Dendritic cell treated with granulocyte-macrophage colony-stimulating factor and Interleukin-4, amounts not matched to agents 40 ng/mL and 50 ng/mL, for 4 days (primary cell): ENCODE measurements at regions not wholly inside any gene's neighbourhood (a gene's known extent, or its start where the extent isn't known, plus 50 kb on each side); places are given as distances from the start of the nearest gene placed in this dataset.

Experiments used
- H3K27ac Mint-ChIP-seq: one replicate; pipeline ENCODE4 v1.8.0; 2022; ENCODE audit warnings: mild to moderate bottlenecking, mixed read lengths
- H3K27me3 Mint-ChIP-seq: one replicate; pipeline ENCODE4 v1.8.0; 2022; ENCODE audit warnings: mild to moderate bottlenecking, mixed read lengths
- H3K36me3 Mint-ChIP-seq: one replicate; pipeline ENCODE4 v1.8.0; 2022; ENCODE audit warnings: low read depth, mixed read lengths
- H3K4me1 Mint-ChIP-seq: one replicate; pipeline ENCODE4 v1.8.0; 2022; ENCODE audit warnings: low read depth, mixed read lengths
- H3K4me3 Mint-ChIP-seq: one replicate; pipeline ENCODE4 v1.8.0; 2022; ENCODE audit warnings: mild to moderate bottlenecking, moderate library complexity, mixed read lengths
- H3K9me3 Mint-ChIP-seq: one replicate; pipeline ENCODE4 v1.8.0; 2022; ENCODE audit warnings: mixed read lengths
- intact Hi-C: fragments of 100-400 bp; cut with micrococcal nuclease; formaldehyde crosslinking; loops from one replicate; pipeline ENCODE4 v1.15.0; 2022

GRCh38 chr1:39116860-39117728, 87.4 kb upstream of the MACF1 start:
- no peak overlapping the region for H3K27ac Mint-ChIP-seq
- H3K4me3 Mint-ChIP-seq: no peak overlapping the region
- no peaks in the 10 kb centered on the region for H3K9me3 Mint-ChIP-seq
- H3K36me3 Mint-ChIP-seq: peaks cover 19% of the 10 kb centered on the region
- H3K4me1 Mint-ChIP-seq: peaks cover 18% of the 10 kb centered on the region
- H3K27me3 Mint-ChIP-seq: peaks cover 2% of the 10 kb centered on the region
- intact Hi-C loops: no loop called here

DNA sequence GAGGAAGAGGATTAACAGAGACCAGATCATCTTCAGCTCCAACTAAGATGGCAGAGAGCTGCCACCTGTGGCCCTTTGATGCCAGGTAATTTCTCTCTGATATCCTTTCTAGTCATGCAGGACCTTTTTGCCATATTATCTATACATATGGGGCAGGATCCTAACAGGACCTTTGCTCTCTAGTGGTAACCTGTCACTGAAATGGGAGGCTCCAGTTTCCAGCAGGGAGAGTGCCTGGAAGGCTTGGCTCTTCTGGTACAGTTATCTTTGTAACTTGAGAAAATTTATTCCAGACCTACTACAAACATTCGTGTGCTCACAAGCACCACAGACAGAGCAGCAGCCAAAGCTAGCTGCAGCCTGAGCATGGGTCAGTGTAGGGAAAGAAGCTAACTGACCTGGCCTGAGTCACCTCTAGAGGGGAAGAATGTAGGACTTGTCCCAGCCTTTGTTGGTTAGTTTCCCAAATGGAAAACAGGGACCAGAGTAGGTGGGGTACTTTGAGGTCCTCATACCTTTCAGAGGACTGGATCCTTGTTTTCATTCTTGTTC, 86.5 kb upstream of the MACF1 start:
- intact Hi-C loops: no loop called here
- no peak overlapping the region for H3K27ac Mint-ChIP-seq
- peaks cover 13% of the 10 kb centered on the region for H3K4me1 Mint-ChIP-seq
- no peak overlapping the region for H3K4me3 Mint-ChIP-seq
- H3K9me3 Mint-ChIP-seq: no peaks in the 10 kb centered on the region
- peaks cover 24% of the 10 kb centered on the region for H3K36me3 Mint-ChIP-seq
- no peaks in the 10 kb centered on the region for H3K27me3 Mint-ChIP-seq

DNA sequence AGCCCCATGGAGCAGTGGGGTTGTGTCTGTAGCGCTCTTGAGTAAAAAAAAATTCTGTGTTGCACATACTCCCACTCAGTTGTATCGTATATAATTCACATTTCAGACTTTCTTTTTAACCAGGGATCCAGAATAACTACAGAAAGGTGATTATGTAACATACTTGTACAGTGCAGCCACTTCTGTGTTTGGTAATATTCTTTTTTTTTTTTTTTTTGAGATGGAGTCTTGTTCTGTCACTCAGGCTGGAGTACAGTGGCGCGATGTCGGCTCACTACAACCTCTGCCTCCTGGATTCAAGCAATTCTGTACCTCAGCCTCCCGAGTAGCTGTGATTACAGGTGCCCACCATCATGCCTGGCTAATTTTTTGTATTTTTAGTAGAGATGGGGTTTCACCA, 82.4 kb upstream of the MACF1 start:
- Mint-ChIP-seq H3K27ac (no peak overlapping the region), H3K9me3 (no peaks in the 10 kb centered on the region), H3K27me3 (no peaks in the 10 kb centered on the region), H3K36me3 (peaks cover 42% of the 10 kb centered on the region), H3K4me3 (no peak overlapping the region), H3K4me1 (peaks cover 11% of the 10 kb centered on the region)
- intact Hi-C loops: no loop called here

GRCh38 chr1:39124282-39124681, 80.2 kb upstream of the MACF1 start:
- Mint-ChIP-seq H3K4me3 (no peak overlapping the region), H3K27ac (no peak overlapping the region), H3K36me3 (peaks cover 50% of the 10 kb centered on the region), H3K4me1 (peaks cover 11% of the 10 kb centered on the region), H3K27me3 (no peaks in the 10 kb centered on the region), H3K9me3 (no peaks in the 10 kb centered on the region)
- intact Hi-C loops: no loop called here

- no peak overlapping the region for H3K27ac Mint-ChIP-seq
- peaks cover 34% of the 10 kb centered on the region for H3K36me3 Mint-ChIP-seq
- H3K4me1 Mint-ChIP-seq: peaks cover 32% of the 10 kb centered on the region
- intact Hi-C loops: no loop called here
- H3K9me3 Mint-ChIP-seq: no peaks in the 10 kb centered on the region
- H3K27me3 Mint-ChIP-seq: no peaks in the 10 kb centered on the region
- H3K4me3 Mint-ChIP-seq: no peak overlapping the region
Observed at GRCh38 chr1:39127513-39127912, 77.0 kb upstream of the MACF1 start.

DNA sequence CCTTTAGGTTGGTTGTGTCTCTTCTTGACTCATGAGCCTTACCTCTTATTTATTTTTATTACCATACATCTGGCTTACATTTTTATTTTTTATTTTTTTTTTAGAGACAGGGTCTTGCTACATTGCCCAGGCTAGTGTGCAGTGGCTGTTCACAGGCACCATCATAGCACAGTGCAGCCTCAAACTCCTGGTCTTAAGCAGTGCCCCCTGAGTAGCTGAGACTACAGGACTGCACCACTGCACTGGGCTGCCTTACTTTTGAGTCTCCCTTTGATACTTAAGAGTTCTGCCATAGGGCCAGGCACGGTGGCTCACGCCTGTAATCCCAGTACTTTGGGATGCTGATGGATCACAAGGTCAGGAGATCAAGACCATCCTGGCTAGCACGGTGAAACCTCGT, 76.4 kb upstream of the MACF1 start:
- H3K27ac Mint-ChIP-seq: no peak overlapping the region
- H3K4me3 Mint-ChIP-seq: no peak overlapping the region
- intact Hi-C loops: no loop called here

DNA sequence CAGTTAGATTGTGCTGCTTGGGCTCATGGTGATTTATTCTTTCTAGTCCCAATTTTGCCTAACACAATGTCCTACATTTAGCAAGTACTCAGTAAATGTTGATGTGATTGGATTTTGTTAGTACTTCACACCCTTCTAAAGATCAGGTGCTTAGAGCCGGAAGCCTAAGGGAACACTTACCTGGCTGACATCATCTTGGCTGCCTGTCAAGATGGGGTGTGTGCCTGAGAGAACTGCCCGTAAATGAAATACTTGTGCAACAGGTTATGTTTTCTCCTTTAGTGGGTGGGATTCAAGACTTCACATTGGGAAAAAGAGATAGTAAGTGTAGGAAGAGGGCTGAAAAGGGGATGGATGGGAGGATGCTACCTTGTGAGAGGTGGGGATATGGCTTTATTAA, 75.5 kb upstream of the MACF1 start:
- Mint-ChIP-seq H3K4me1 (peaks cover 40% of the 10 kb centered on the region), H3K9me3 (no peaks in the 10 kb centered on the region), H3K27me3 (no peaks in the 10 kb centered on the region), H3K36me3 (peaks cover 27% of the 10 kb centered on the region), H3K27ac (no peak overlapping the region), H3K4me3 (no peak overlapping the region)
- intact Hi-C loops: no loop called here

More for the DNA sequence above, 76.4 kb upstream of the MACF1 start:
- Mint-ChIP-seq H3K36me3 (peaks cover 28% of the 10 kb centered on the region), H3K4me1 (peaks cover 38% of the 10 kb centered on the region), H3K27me3 (no peaks in the 10 kb centered on the region), H3K9me3 (no peaks in the 10 kb centered on the region)

- intact Hi-C loops: no loop called here
- Mint-ChIP-seq H3K27me3 (no peaks in the 10 kb centered on the region), H3K9me3 (no peaks in the 10 kb centered on the region), H3K27ac (no peak overlapping the region), H3K4me3 (no peak overlapping the region), H3K4me1 (peaks cover 40% of the 10 kb centered on the region), H3K36me3 (peaks cover 27% of the 10 kb centered on the region)
Observed at GRCh38 chr1:39129514-39129913, 75.0 kb upstream of the MACF1 start.

- no peaks in the 10 kb centered on the region for H3K27me3 Mint-ChIP-seq
- peaks cover 35% of the 10 kb centered on the region for H3K4me1 Mint-ChIP-seq
- intact Hi-C loops: no loop called here
- H3K27ac Mint-ChIP-seq: no peak overlapping the region
- no peak overlapping the region for H3K4me3 Mint-ChIP-seq
- H3K36me3 Mint-ChIP-seq: peaks cover 20% of the 10 kb centered on the region
- H3K9me3 Mint-ChIP-seq: no peaks in the 10 kb centered on the region
Observed at GRCh38 chr1:39130325-39130724, 74.2 kb upstream of the MACF1 start.

DNA sequence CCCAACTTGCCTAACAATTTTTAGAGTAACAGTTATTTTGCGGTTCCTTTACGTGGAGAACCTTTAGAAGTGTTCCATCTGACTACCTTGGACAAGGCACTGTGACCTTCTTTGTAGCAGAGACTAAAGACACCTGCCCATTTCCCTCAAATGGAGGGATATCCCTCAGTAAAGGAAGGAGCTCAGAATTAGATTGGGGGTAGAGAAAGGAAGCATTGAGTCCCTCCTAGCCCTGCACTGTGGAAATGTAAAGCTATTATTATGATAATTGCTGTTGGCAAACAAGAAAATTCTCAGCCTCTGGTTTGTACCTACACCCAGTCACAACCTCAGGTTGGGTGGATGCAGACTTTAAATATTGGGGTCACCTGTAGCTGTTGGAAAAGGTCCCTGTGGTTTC, 72.6 kb upstream of the MACF1 start:
- Mint-ChIP-seq H3K36me3 (peaks cover 7% of the 10 kb centered on the region), H3K9me3 (no peaks in the 10 kb centered on the region), H3K4me3 (no peak overlapping the region), H3K27ac (no peak overlapping the region), H3K4me1 (peaks cover 35% of the 10 kb centered on the region), H3K27me3 (no peaks in the 10 kb centered on the region)
- intact Hi-C loops: no loop called here

DNA sequence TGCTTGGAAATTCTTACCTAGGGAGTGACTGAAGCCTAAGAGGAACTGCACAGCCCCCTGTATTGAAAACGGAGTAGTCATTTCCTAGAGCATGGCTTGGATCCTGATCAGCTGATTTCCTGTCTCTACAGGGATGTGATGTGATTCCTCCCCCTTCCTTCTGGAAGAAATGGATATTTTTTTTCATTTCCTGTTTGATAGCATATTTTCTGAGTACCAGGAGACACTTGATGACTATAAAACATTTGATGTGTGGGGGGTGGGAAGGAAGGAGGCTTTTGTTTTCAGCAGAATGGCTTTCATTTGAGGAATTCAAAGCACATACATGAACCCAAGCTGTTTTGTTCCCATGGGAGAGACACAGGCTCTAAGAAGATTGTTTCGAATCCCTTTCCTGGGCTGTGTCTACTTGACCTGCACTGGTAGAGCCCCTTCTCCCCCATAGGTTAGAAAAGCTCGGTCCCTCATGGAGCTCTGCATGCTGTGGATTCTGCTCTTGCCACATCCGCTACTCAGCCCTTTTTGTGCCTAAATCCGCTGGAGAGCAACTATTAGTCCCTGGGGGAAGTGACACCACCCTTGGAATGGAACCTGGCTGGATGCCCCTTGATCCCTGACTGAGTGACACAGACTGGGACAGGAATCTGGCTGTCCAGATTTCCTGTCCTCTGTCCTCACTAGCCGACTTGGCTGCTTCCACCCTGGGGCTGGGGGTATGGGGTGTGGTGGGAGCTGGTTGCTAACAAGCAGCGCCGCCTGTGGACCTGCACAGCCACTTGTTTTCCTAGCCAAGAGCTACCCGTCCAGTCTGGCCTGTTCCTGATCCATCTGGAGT, 71.8 kb upstream of the MACF1 start:
- Mint-ChIP-seq H3K36me3 (peaks cover 7% of the 10 kb centered on the region), H3K27me3 (no peaks in the 10 kb centered on the region), H3K4me1 (peaks cover 35% of the 10 kb centered on the region), H3K9me3 (no peaks in the 10 kb centered on the region), H3K4me3 (no peak overlapping the region), H3K27ac (no peak overlapping the region)
- intact Hi-C loops: no loop called here

GRCh38 chr1:39133340-39133684, 71.2 kb upstream of the MACF1 start:
- H3K9me3 Mint-ChIP-seq: no peaks in the 10 kb centered on the region
- intact Hi-C loops: no loop called here
- peaks cover 35% of the 10 kb centered on the region for H3K4me1 Mint-ChIP-seq
- H3K27me3 Mint-ChIP-seq: no peaks in the 10 kb centered on the region
- H3K36me3 Mint-ChIP-seq: peaks cover 6% of the 10 kb centered on the region
- no peak overlapping the region for H3K27ac Mint-ChIP-seq
- no peak overlapping the region for H3K4me3 Mint-ChIP-seq

GRCh38 chr1:39134768-39135333, 69.6 kb upstream of the MACF1 start:
- Mint-ChIP-seq H3K4me1 (peaks cover 24% of the 10 kb centered on the region), H3K36me3 (peaks cover 6% of the 10 kb centered on the region), H3K4me3 (no peak overlapping the region), H3K27ac (no peak overlapping the region), H3K9me3 (no peaks in the 10 kb centered on the region), H3K27me3 (no peaks in the 10 kb centered on the region)
- intact Hi-C loops: no loop called here

GRCh38 chr1:39136638-39137037, 67.9 kb upstream of the MACF1 start:
- no peaks in the 10 kb centered on the region for H3K27me3 Mint-ChIP-seq
- peaks cover 6% of the 10 kb centered on the region for H3K36me3 Mint-ChIP-seq
- no peaks in the 10 kb centered on the region for H3K9me3 Mint-ChIP-seq
- H3K4me1 Mint-ChIP-seq: peaks cover 22% of the 10 kb centered on the region
- intact Hi-C loops: no loop called here
- no peak overlapping the region for H3K27ac Mint-ChIP-seq
- H3K4me3 Mint-ChIP-seq: no peak overlapping the region
